Retinal pigment epithelial cell (primary cell): ENCODE measurements at regions not wholly inside any gene's neighbourhood (a gene's known extent, or its start where the extent isn't known, plus 50 kb on each side); places are given as distances from the start of the nearest gene placed in this dataset.

Experiments
- DNase-seq: peaks from one replicate; pipeline ENCODE4 v3.0.0-alpha.2; 2010; ENCODE audit warnings: low read depth
- H3K4me3 ChIP-seq: 2 replicates; pipeline ENCODE4 v1.5.1; 2011; ENCODE audit warnings: mild to moderate bottlenecking, low read length, control low read depth, moderate library complexity
- TF ChIP-seq, protein P1 (sequence below): conservative IDR thresholded peaks from 2 replicates; pipeline ENCODE4 v1.5.1; 2011; ENCODE audit warnings: low read depth, low read length, control low read depth, inconsistent platforms

- no peak for DNase-seq
- TF ChIP-seq, protein P1, sequence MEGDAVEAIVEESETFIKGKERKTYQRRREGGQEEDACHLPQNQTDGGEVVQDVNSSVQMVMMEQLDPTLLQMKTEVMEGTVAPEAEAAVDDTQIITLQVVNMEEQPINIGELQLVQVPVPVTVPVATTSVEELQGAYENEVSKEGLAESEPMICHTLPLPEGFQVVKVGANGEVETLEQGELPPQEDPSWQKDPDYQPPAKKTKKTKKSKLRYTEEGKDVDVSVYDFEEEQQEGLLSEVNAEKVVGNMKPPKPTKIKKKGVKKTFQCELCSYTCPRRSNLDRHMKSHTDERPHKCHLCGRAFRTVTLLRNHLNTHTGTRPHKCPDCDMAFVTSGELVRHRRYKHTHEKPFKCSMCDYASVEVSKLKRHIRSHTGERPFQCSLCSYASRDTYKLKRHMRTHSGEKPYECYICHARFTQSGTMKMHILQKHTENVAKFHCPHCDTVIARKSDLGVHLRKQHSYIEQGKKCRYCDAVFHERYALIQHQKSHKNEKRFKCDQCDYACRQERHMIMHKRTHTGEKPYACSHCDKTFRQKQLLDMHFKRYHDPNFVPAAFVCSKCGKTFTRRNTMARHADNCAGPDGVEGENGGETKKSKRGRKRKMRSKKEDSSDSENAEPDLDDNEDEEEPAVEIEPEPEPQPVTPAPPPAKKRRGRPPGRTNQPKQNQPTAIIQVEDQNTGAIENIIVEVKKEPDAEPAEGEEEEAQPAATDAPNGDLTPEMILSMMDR, result no peak
- no peak overlapping the region for H3K4me3 ChIP-seq
Measured at GRCh38 chr6:156502969-156503504, 274.1 kb upstream of the ARID1B start.

- TF ChIP-seq, protein P1, result no peak
- H3K4me3 ChIP-seq, result no peak overlapping the region
- DNase-seq, result no peak
Measured at GRCh38 chr6:156497618-156498017, 279.6 kb upstream of the ARID1B start.

DNA sequence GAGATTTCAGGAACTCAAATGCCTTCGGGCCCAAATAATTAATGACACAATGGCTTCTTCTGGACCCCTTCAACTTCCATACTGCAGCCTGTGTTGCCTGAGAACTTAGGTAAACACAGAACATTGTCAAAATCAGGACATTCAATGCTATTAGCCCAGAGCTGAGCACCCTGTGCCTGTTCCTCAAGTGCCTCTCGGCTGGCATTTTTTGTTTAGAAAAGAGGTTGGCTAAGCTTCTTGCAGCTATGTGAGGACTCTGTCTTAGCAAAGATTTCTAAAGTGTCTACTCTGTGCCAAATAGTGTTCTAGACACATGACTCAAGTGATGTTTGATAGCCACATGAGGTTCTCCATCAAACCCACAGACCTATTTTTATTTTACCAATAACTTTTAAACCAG is 289.3 kb upstream of the ARID1B start:
- H3K4me3 ChIP-seq, result no peak overlapping the region
- TF ChIP-seq, protein P1, result no peak
- DNase-seq, result no peak

- H3K4me3 ChIP-seq, result no peak overlapping the region
- DNase-seq, result no peak
- TF ChIP-seq, protein P1, result no peak
Measured at GRCh38 chr6:156485150-156485549, 292.0 kb upstream of the ARID1B start.

GRCh38 chr6:156474507-156475120 is 302.6 kb upstream of the ARID1B start:
- H3K4me3 ChIP-seq, result no peak overlapping the region
- DNase-seq, result no peak
- TF ChIP-seq, protein P1, result no peak

DNA sequence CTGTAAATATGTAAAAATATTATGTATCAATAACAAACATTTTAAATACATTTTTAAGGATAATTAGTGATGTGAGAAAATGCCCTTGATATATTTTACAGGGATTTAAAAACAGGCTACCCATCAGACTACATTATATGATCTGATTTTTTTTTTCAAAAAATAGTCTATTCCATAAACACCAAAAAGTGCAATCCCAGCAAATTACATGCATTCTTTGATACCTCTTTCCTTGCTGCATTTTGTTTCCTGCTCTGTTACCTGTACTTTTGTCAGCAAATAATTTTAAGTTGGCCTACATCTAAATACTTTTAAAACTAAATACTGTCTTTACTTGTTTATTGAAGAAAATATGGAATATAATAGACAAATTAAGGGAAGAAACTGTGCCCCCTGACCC is 306.2 kb upstream of the ARID1B start:
- TF ChIP-seq, protein P1, result no peak
- DNase-seq, result no peak
- no peak overlapping the region for H3K4me3 ChIP-seq
